ENCODE measurements at regions not wholly inside any gene's neighbourhood (a gene's known extent, or its start where the extent isn't known, plus 50 kb on each side); places are given as distances from the start of the nearest gene placed in this dataset.
"Not testable (repeated sequence)": the region's sequence is repeated elsewhere in the genome, so short reads cannot be mapped to it uniquely, and the experiment has no call there.

- H3K27ac Mint-ChIP-seq: no peak overlapping the region
- H3K4me3 Mint-ChIP-seq: no peak overlapping the region
- DNase-seq: no peak
- ATAC-seq (replicated peaks): no peak
- H3K9me3 Mint-ChIP-seq: peaks cover 13 to 14% of the 10 kb centered on the region in 2 donors
- H3K27me3 Mint-ChIP-seq: peaks cover 19 to 35% of the 10 kb centered on the region in 2 donors
- peaks cover 0 to 3% of the 10 kb centered on the region in 2 donors for H3K36me3 Mint-ChIP-seq
- peaks cover 2 to 5% of the 10 kb centered on the region in 2 donors for H3K4me1 Mint-ChIP-seq
Measured at GRCh38 chr10:125236091-125236490, 75.7 kb upstream of the CTBP2 start.

DNA sequence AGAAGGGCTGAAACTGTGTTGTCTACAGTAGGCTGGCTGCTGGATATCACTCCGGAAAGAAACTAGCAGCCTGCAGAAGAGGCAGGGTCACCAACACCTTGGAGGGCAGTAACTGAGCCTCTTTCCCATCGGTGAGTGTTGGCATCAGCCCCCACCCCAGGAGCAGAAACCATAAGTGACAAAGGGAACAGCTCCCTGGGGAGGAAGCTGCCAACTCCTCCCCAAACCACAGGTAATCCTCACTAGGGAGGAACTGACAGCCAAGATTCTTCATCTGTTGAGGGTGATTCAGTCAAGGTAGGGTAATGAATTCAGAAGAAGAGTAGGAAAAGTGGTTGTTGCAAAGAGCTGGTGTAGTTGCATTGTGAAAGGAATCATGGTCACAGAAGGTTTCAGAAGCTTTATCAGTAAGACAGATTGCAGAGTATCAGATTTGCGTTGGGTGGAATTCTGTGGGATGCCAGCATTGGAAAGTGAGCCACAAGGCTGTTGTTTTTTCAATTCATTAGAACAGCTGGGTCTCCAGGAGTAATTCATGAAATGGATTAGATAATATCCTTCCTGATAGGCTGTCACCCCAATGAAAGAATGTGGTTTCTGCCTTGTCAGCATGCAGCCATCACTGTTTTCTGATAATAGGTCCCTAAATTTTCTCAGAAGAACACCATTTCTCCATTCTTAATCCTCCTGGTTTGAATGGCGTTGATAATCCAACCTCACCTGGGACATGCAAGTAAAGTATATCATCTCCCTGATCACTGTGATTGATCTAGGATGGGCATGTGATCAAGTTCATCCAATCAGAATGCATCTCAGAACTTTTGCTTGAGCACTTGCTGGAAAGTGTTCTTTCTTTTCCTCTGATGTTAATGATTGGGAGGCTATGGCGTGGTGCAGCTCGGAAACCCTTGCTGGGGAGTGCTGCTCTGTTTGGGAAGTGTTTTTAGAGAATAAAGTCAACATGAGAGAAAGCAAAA is 75.0 kb upstream of the CTBP2 start:
- no peak overlapping the region for H3K27ac Mint-ChIP-seq
- DNase-seq (no peak), ATAC-seq (replicated peaks) (no peak)
- H3K4me1 Mint-ChIP-seq: peaks cover 2 to 5% of the 10 kb centered on the region in 2 donors
- no peak overlapping the region for H3K4me3 Mint-ChIP-seq
- H3K36me3 Mint-ChIP-seq: peaks cover 0 to 3% of the 10 kb centered on the region in 2 donors
- peaks cover 23 to 41% of the 10 kb centered on the region in 2 donors for H3K27me3 Mint-ChIP-seq
- H3K9me3 Mint-ChIP-seq: peaks cover 13 to 14% of the 10 kb centered on the region in 2 donors

- not testable (repeated sequence) for H3K27ac Mint-ChIP-seq; H3K4me1 Mint-ChIP-seq; DNase-seq; H3K4me3 Mint-ChIP-seq; H3K36me3 Mint-ChIP-seq; ATAC-seq (replicated peaks)
- H3K9me3 Mint-ChIP-seq: peaks cover 13 to 14% of the 10 kb centered on the region in 2 donors
- peaks cover 30 to 44% of the 10 kb centered on the region in 2 donors for H3K27me3 Mint-ChIP-seq
Measured at GRCh38 chr10:125234576-125234975, 74.2 kb upstream of the CTBP2 start.

- H3K27ac Mint-ChIP-seq: no peak overlapping the region
- H3K36me3 Mint-ChIP-seq: peaks cover 0 to under 1% of the 10 kb centered on the region in 2 donors
- peaks cover 8 to 10% of the 10 kb centered on the region in 2 donors for H3K9me3 Mint-ChIP-seq
- peaks cover 30 to 37% of the 10 kb centered on the region in 2 donors for H3K27me3 Mint-ChIP-seq
- ATAC-seq (replicated peaks) (no peak), DNase-seq (no peak)
- H3K4me3 Mint-ChIP-seq: no peak overlapping the region
- peaks cover 2 to 5% of the 10 kb centered on the region in 2 donors for H3K4me1 Mint-ChIP-seq
Measured at GRCh38 chr10:125233726-125234125, 73.4 kb upstream of the CTBP2 start.

DNA sequence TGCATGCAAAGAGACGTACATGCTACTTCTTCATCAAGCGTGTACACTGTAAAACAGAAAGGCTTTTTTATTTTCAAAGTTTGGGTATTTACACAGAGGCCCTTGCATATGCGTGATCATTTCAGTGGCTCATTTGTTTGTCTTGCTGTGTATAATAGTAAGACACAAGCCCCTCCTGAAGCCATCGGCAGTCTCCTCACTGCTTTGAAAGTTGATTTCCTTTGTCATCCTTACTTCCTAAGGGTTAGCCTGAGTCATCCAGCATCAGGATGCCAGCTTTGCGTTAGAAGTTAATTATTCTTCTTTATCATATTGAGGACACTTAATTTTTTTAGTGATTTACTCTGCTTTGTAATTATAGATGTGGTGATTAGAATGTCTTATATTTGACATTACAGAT is 72.5 kb upstream of the CTBP2 start:
- no peak overlapping the region for H3K27ac Mint-ChIP-seq
- no peak for ATAC-seq (replicated peaks)
- H3K4me1 Mint-ChIP-seq: peaks cover 2 to 5% of the 10 kb centered on the region in 2 donors
- H3K9me3 Mint-ChIP-seq: peaks cover under 1 to 4% of the 10 kb centered on the region in 2 donors
- peaks cover 30 to 37% of the 10 kb centered on the region in 2 donors for H3K27me3 Mint-ChIP-seq
- H3K4me3 Mint-ChIP-seq: no peak overlapping the region
- DNase-seq: no peak
- no peaks in the 10 kb centered on the region for H3K36me3 Mint-ChIP-seq

- H3K27ac Mint-ChIP-seq: no peak overlapping the region
- H3K4me1 Mint-ChIP-seq: peaks cover 2 to 5% of the 10 kb centered on the region in 2 donors
- no peak overlapping the region for H3K4me3 Mint-ChIP-seq
- H3K36me3 Mint-ChIP-seq: peaks cover 0 to 3% of the 10 kb centered on the region in 2 donors
- H3K9me3 Mint-ChIP-seq: peaks cover 5 to 7% of the 10 kb centered on the region in 2 donors
- ATAC-seq (replicated peaks): no peak
- DNase-seq: no peak
- H3K27me3 Mint-ChIP-seq: peaks cover 29 to 40% of the 10 kb centered on the region in 2 donors
Measured at GRCh38 chr10:125231813-125232475, 71.6 kb upstream of the CTBP2 start.

DNA sequence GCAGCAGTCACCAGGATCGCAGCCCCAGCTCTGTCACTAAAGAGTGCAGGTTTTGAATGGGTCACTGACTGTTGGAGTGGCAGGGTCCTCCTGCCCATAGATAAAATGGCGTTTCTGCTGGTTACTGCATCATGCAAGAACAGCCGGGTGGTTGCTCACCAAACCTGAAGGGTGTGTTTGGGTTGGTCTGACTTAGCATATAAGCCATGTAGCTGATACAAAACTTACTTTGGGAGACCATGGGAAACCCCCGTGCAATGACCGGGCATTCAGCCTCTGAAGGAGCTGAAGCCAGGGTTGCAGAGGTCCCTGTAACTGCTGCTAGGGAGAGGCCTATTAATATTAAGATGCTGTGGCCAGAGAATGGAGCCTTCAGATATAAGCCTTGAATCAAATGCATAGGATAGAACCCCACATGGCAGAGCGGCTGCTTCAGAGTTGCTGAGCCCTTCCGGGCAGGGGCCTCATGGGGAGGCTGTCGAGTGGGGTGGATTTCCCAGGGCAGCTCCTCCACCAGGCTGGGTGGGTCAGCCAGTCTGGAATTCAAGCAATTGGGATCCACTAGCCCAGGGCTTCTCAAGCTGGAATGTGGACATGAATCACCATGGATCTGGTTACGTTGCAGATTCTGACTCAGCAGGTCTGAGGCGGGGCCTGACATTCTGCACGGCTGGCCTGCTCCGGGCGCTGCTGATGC is 70.9 kb upstream of the CTBP2 start:
- H3K4me1 Mint-ChIP-seq: peaks cover 2 to 5% of the 10 kb centered on the region in 2 donors
- peaks cover 25 to 38% of the 10 kb centered on the region in 2 donors for H3K27me3 Mint-ChIP-seq
- no peak overlapping the region for H3K4me3 Mint-ChIP-seq
- H3K27ac Mint-ChIP-seq: no peak overlapping the region
- DNase-seq (no peak), ATAC-seq (replicated peaks) (no peak)
- H3K36me3 Mint-ChIP-seq: peaks cover 1 to 3% of the 10 kb centered on the region in 2 donors
- peaks cover 5 to 6% of the 10 kb centered on the region in 2 donors for H3K9me3 Mint-ChIP-seq

DNA sequence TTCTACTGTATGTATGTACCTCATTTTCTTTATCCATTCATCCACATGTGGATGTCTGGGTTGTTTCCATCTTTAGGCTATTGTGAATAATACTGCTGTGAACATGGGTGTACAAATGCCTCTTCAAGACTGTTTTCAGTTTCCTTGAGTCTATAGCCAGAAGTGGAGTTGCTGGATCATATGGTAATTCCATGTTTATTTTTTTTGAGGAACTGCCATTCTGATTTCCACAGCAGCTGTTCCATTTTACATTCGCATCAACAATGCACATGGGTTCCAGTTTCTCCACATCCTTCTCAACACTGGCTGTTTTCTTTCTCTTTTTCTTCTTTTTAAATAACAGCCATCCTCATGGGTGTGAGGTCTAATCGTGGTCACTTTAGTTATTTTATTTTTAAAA is 69.9 kb upstream of the CTBP2 start:
- no peak for ATAC-seq (replicated peaks)

DNA sequence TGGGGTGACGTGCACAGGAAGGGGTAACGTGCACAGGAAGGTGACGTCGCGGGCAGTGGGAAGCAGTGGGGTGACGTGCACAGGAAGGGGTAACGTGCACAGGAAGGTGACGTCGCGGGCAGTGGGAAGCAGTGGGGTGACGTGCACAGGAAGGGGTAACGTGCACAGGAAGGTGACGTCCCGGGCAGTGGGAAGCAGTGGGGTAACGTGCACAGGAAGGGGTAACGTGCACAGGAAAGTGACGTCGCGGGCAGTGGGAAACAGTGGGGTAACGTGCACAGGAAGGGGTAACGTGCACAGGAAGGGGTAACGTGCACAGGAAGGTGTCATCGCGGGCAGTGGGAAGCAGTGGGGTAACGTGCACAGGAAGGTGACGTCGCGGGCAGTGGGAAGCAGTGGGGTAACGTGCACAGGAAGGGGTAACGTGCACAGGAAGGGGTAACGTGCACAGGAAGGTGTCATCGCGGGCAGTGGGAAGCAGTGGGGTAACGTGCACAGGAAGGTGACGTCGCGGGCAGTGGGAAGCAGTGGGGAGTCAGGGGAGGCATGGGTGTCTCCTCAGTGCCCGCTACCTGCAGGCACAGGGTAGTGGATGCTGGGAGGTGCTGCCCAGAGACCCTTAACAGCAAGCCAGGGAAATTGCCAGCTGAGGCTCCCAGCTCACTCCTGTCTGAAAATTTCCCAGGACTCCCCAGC is 68.0 kb upstream of the CTBP2 start:
- not testable (repeated sequence) for H3K4me1 Mint-ChIP-seq; ATAC-seq (replicated peaks)

More for the DNA sequence above, 69.9 kb upstream of the CTBP2 start:
- Mint-ChIP-seq H3K27ac (no peak overlapping the region), H3K27me3 (peaks cover 21 to 28% of the 10 kb centered on the region in 2 donors), H3K36me3 (peaks cover 1 to 3% of the 10 kb centered on the region in 2 donors), H3K4me1 (peaks cover 2 to 4% of the 10 kb centered on the region in 2 donors), H3K4me3 (no peak overlapping the region), H3K9me3 (peaks cover 5 to 6% of the 10 kb centered on the region in 2 donors)
- no peak for DNase-seq

DNA sequence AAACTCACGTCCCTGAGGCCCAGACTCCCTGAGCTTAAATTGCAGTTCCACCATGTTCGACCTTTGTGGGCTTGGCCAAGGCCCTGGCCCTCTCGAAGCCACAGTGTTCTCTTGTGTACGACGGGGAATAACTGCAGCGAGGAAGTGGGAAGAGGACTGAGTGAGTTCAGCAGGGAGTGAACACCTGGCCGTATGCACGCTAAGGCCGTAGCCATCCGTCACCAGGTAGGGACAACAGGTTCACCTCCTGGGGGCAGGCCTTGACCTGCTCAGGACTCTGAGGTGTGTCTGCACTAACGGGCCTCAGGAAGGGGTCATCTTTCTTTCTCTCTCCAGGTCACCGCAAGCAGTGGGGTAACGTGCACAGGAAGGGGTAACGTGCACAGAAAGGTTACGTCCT is 67.2 kb upstream of the CTBP2 start:
- H3K4me3 Mint-ChIP-seq: peak overlapping the region in 1 of 2 donors; percentile 10
- peaks cover 23 to 26% of the 10 kb centered on the region in 2 donors for H3K27me3 Mint-ChIP-seq
- no peak for DNase-seq
- no peak for ATAC-seq (replicated peaks)
- H3K27ac Mint-ChIP-seq: no peak overlapping the region
- H3K4me1 Mint-ChIP-seq: no peaks in the 10 kb centered on the region
- peaks cover 5 to 6% of the 10 kb centered on the region in 2 donors for H3K9me3 Mint-ChIP-seq
- peaks cover 1 to 3% of the 10 kb centered on the region in 2 donors for H3K36me3 Mint-ChIP-seq

More for the DNA sequence above, 68.0 kb upstream of the CTBP2 start:
- H3K27ac Mint-ChIP-seq, DNase-seq, H3K9me3 Mint-ChIP-seq, H3K36me3 Mint-ChIP-seq, H3K4me3 Mint-ChIP-seq: not testable (repeated sequence)
- peaks cover 23% of the 10 kb centered on the region in 2 donors for H3K27me3 Mint-ChIP-seq

DNA sequence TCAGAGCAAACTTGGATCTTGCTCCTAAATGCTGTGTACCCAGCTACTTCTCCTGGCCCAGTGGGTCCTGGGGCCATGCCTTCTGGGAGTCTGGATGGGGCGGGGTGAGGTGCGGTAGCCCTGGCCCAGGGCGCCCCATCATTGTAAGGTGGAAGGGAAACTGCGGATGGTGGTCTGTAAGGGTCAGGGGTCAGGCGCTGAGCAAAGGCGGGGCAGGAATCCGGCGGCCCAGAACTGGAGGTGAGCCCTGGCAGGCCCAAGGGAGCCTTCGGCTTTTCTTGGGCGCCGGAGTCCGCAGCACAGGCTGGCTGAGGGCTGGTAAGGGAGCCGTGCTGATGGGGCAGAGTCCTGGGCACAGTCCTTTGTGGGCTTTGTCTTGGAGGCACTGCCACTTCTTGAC is 66.5 kb upstream of the CTBP2 start:
- ATAC-seq (replicated peaks) (no peak), DNase-seq (no peak)
- H3K36me3 Mint-ChIP-seq: peaks cover 1 to 3% of the 10 kb centered on the region in 2 donors
- no peak overlapping the region for H3K4me3 Mint-ChIP-seq
- peaks cover 5 to 6% of the 10 kb centered on the region in 2 donors for H3K9me3 Mint-ChIP-seq
- peaks cover 0 to 2% of the 10 kb centered on the region in 2 donors for H3K4me1 Mint-ChIP-seq
- peaks cover 25 to 33% of the 10 kb centered on the region in 2 donors for H3K27me3 Mint-ChIP-seq
- no peak overlapping the region for H3K27ac Mint-ChIP-seq

GRCh38 chr10:125226005-125226404 is 65.6 kb upstream of the CTBP2 start:
- Mint-ChIP-seq H3K27ac (no peak overlapping the region), H3K36me3 (peaks cover 1 to 3% of the 10 kb centered on the region in 2 donors), H3K27me3 (peaks cover 28 to 39% of the 10 kb centered on the region in 2 donors), H3K9me3 (peaks cover 5 to 6% of the 10 kb centered on the region in 2 donors), H3K4me3 (no peak overlapping the region), H3K4me1 (peaks cover 0 to 2% of the 10 kb centered on the region in 2 donors)
- ATAC-seq (replicated peaks): no peak
- DNase-seq: no peak

DNA sequence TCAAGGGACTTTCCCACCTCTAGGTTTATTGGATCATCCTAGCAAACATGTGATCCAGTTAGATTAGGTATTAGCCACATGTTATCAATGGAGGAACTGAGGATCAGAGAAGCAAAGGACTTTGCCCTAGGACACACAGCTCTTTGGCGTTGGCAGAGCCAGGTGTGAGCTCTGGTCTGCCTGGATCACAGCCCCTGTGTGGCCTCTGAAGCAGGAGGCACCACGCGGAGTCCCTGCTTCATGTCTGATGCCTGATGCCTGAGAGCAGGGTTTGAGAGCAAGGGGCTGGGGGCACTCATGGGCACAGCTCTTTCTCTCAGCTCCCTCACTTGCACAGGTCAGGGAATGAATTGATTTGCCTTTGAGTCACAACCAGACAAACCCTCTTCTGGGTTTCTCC is 64.7 kb upstream of the CTBP2 start:
- H3K4me3 Mint-ChIP-seq: no peak overlapping the region
- H3K36me3 Mint-ChIP-seq: peaks cover 1 to 3% of the 10 kb centered on the region in 2 donors
- no peak for ATAC-seq (replicated peaks)
- peaks cover 5 to 6% of the 10 kb centered on the region in 2 donors for H3K9me3 Mint-ChIP-seq
- H3K27ac Mint-ChIP-seq: no peak overlapping the region
- no peak for DNase-seq
- H3K4me1 Mint-ChIP-seq: peaks cover 0 to 2% of the 10 kb centered on the region in 2 donors
- peaks cover 30 to 40% of the 10 kb centered on the region in 2 donors for H3K27me3 Mint-ChIP-seq

Data from stimulated activated naive B cell treated with anti-CD40 and anti-IgM and Interleukin-4, amounts not matched to agents 10 μg/mL and 1 μg/mL and 100 μg/mL, for 72 hours (primary cell).